ENCODE measurements at regions not wholly inside any gene's neighbourhood (a gene's known extent, or its start where the extent isn't known, plus 50 kb on each side); places are given as distances from the start of the nearest gene placed in this dataset.
A peak's percentile ranks its signal among the peaks of the same experiment; 100 is the strongest.

DNA sequence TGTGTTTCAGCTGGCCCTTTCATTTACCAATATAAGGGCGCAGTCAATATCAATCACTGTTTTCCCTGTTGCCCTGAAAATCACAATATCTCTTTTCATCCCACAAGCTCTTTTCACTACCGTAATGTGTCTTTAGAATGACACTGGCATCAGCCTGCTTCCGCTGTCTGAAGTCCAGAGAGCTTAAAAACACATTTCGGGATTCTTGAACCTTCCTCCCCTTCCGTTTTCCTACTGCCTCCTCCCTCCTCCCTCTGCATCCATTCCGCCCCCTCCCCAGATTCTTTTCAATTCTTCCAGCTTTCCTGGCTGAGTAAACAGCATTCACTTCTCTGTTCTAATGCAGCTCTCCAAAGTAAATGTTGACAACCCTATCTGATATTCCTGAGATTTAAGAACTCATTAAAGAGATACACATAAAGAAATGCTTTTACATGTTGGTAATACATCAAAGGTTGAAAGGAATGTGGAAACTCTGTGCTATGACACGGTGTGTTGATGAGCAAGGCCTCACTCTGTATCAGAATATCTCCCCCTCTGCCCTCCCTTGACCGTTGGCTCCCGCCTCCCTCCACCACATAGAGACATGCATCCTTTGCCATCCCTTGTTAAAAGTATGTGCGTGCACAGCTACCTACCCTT is 83.5 kb upstream of the SPRY1 start:
- H3K9me3 ChIP-seq: no peaks in the 10 kb centered on the region
- no peaks in the 10 kb centered on the region for H3K36me3 ChIP-seq
- peak; percentile 46 for ATAC-seq
- H3K4me1 ChIP-seq: no peaks in the 10 kb centered on the region
- no peak for DNase-seq
- intact Hi-C loops (cut with DNase I): no loop called here
- H3K4me3 ChIP-seq: no peak overlapping the region
- TF ChIP-seq, protein P1, sequence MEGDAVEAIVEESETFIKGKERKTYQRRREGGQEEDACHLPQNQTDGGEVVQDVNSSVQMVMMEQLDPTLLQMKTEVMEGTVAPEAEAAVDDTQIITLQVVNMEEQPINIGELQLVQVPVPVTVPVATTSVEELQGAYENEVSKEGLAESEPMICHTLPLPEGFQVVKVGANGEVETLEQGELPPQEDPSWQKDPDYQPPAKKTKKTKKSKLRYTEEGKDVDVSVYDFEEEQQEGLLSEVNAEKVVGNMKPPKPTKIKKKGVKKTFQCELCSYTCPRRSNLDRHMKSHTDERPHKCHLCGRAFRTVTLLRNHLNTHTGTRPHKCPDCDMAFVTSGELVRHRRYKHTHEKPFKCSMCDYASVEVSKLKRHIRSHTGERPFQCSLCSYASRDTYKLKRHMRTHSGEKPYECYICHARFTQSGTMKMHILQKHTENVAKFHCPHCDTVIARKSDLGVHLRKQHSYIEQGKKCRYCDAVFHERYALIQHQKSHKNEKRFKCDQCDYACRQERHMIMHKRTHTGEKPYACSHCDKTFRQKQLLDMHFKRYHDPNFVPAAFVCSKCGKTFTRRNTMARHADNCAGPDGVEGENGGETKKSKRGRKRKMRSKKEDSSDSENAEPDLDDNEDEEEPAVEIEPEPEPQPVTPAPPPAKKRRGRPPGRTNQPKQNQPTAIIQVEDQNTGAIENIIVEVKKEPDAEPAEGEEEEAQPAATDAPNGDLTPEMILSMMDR (IDR thresholded peaks at IDR 0.05): no peak
- H3K27me3 ChIP-seq: no peaks in the 10 kb centered on the region
- no peak overlapping the region for H3K27ac ChIP-seq

GRCh38 chr4:123315617-123316016 is 81.0 kb upstream of the SPRY1 start:
- Histone ChIP-seq H3K9me3 (no peaks in the 10 kb centered on the region), H3K27me3 (no peaks in the 10 kb centered on the region), H3K4me3 (no peak overlapping the region), H3K36me3 (no peaks in the 10 kb centered on the region), H3K27ac (no peak overlapping the region), H3K4me1 (no peaks in the 10 kb centered on the region)
- DNase-seq: no peak
- no peak for ATAC-seq
- TF ChIP-seq, protein P1 (IDR thresholded peaks at IDR 0.05): no peak
- intact Hi-C loops (cut with DNase I): no loop called here

- Histone ChIP-seq H3K4me1 (no peaks in the 10 kb centered on the region), H3K4me3 (no peak overlapping the region), H3K9me3 (peaks cover 8% of the 10 kb centered on the region), H3K36me3 (no peaks in the 10 kb centered on the region), H3K27ac (no peak overlapping the region), H3K27me3 (no peaks in the 10 kb centered on the region)
- DNase-seq (no peak), ATAC-seq (no peak)
- TF ChIP-seq, protein P1 (IDR thresholded peaks at IDR 0.05): no peak
- intact Hi-C loops (cut with DNase I): no loop called here
Measured at GRCh38 chr4:123317211-123317610, 79.4 kb upstream of the SPRY1 start.

DNA sequence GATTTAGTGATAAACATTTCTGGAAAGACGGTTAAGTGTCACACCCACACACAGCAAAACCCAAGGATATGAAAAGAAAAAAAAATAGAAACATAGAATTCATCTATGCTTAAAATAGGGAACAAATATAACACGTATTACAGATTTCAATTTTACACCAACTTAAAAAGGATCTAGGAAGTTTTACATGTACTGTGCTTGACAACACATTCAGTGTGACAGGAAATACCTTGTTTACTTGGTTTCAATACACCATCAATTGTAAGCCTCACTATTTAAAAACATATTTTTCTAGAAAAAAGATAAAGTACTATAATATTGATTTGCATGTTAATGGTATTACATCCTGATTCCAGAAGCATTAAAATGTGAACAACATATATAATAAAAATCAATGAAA is 77.0 kb upstream of the SPRY1 start:
- H3K4me1 ChIP-seq: no peaks in the 10 kb centered on the region
- H3K4me3 ChIP-seq: no peak overlapping the region
- ATAC-seq (no peak), DNase-seq (no peak)
- H3K27ac ChIP-seq: no peak overlapping the region
- intact Hi-C loops (cut with DNase I): no loop called here
- H3K27me3 ChIP-seq: no peaks in the 10 kb centered on the region
- TF ChIP-seq, protein P1 (IDR thresholded peaks at IDR 0.05): no peak
- peaks cover 8% of the 10 kb centered on the region for H3K9me3 ChIP-seq
- H3K36me3 ChIP-seq: no peaks in the 10 kb centered on the region

- DNase-seq (no peak), ATAC-seq (no peak)
- H3K4me3 ChIP-seq: no peak overlapping the region
- H3K4me1 ChIP-seq: no peaks in the 10 kb centered on the region
- peaks cover 8% of the 10 kb centered on the region for H3K9me3 ChIP-seq
- no peaks in the 10 kb centered on the region for H3K36me3 ChIP-seq
- no peaks in the 10 kb centered on the region for H3K27me3 ChIP-seq
- H3K27ac ChIP-seq: no peak overlapping the region
- intact Hi-C loops (cut with DNase I): no loop called here
- TF ChIP-seq, protein P1 (IDR thresholded peaks at IDR 0.05): no peak
Measured at GRCh38 chr4:123323998-123324397, 72.6 kb upstream of the SPRY1 start.

- ATAC-seq (peak; percentile 48), DNase-seq (no peak)
- Histone ChIP-seq H3K4me1 (no peaks in the 10 kb centered on the region), H3K27ac (no peak overlapping the region), H3K4me3 (no peak overlapping the region), H3K9me3 (peaks cover 8% of the 10 kb centered on the region), H3K36me3 (no peaks in the 10 kb centered on the region), H3K27me3 (no peaks in the 10 kb centered on the region)
- intact Hi-C loops (cut with DNase I): no loop called here
- TF ChIP-seq, protein P1 (IDR thresholded peaks at IDR 0.05): no peak
Measured at GRCh38 chr4:123325241-123325681, 71.3 kb upstream of the SPRY1 start.
